HCT116 (cell line): ENCODE measurements at regions not wholly inside any gene's neighbourhood (a gene's known extent, or its start where the extent isn't known, plus 50 kb on each side); places are given as distances from the start of the nearest gene placed in this dataset.

ENCODE experiments used
- ATAC-seq: fragments of 200-7000 bp; cut with Tn5 transposase; 2 replicates; pipeline ENCODE4 v1.9.1; 2020; ENCODE audit warnings: mild to moderate bottlenecking, moderate library complexity
- BruUV-seq: library from RNA; stranded (reverse); fragments of 400-500 nt; replicated peaks from 2 replicates; lab custom pipeline; 2021; lab: Mats Ljungman, UMichigan
- CTCF ChIA-PET: fragments of 300-600 bp; sonication (Branson Sonifier 250); formaldehyde crosslinking; loops from one replicate; lab custom pipeline; 2021; ENCODE audit warnings: antibody characterized with exemption; lab: Charles Lee
- POLR2A ChIA-PET: fragments of 300-600, 350-600 bp; sonication (Branson Sonifier 250); formaldehyde crosslinking; loops from one replicate; lab custom pipeline; 2021; ENCODE audit warnings: antibody characterized with exemption; lab: Charles Lee
- RAD21 ChIA-PET, 2 experiments: fragments of 300-600 bp; sonication (Branson Sonifier 250); formaldehyde crosslinking; loops; one replicate each; lab custom pipeline; 2023; ENCODE audit warnings: low total read pairs in 2 of 2; ENCODE audit not compliant: uncharacterized antibody in 2 of 2, unreplicated experiment in 2 of 2, low non-redundant PET in 1 of 2; lab: Charles Lee
- DNase-seq: peaks from one replicate; pipeline ENCODE4 v3.0.0-alpha.2; 2010; ENCODE audit warnings: low read depth, low spot score
- H2AFZ ChIP-seq: fragments of 200-600 bp; shearing (Covaris generic), sonication (generic); 2 replicates; pipeline ENCODE4 v1.6.1; 2017; ENCODE audit warnings: low read depth, mixed run types, mixed read lengths, antibody characterized with exemption, low read length; ENCODE audit not compliant: poor library complexity, severe bottlenecking
- H3K27ac ChIP-seq: 2 replicates; pipeline ENCODE4 v1.5.1; 2012; ENCODE audit warnings: low read depth, low read length
- H3K27me3 ChIP-seq: fragments of 200-600 bp; sonication (generic); 2 replicates; pipeline ENCODE4 v1.6.1; 2016; ENCODE audit warnings: mixed run types, low read length, mixed read lengths; ENCODE audit not compliant: insufficient read depth
- H3K36me3 ChIP-seq, 2 experiments: fragments of 200-500 bp in 1 of 2; fragments of 200-600 bp in 1 of 2; sonication (Bioruptor generic) in 1 of 2; sonication (generic) in 1 of 2; 2 replicates each; pipeline versions ENCODE4 v1.5.1 to v1.6.1; 2014 to 2016; ENCODE audit warnings: low read length in 2 of 2, inconsistent platforms in 1 of 2, mixed read lengths in 1 of 2, mixed run types in 1 of 2; ENCODE audit not compliant: insufficient read depth in 2 of 2, control insufficient read depth in 1 of 2
- H3K4me1 ChIP-seq, 2 experiments: fragments of 200-600 bp in 1 of 2; sonication (generic) in 1 of 2; 2 replicates each; pipeline versions ENCODE4 v1.5.1 to v1.6.1; 2012 to 2017; ENCODE audit warnings: low read length in 2 of 2, inconsistent platforms in 1 of 2, mild to moderate bottlenecking in 1 of 2, mixed read lengths in 1 of 2, mixed run types in 1 of 2, moderate library complexity in 1 of 2; ENCODE audit not compliant: insufficient read depth in 2 of 2, control insufficient read depth in 1 of 2
- H3K4me2 ChIP-seq: fragments of 200-600 bp; sonication (generic); 2 replicates; pipeline ENCODE4 v1.6.1; 2017; ENCODE audit warnings: mixed run types, low read length, mixed read lengths
- H3K4me3 ChIP-seq, 2 experiments: fragments of 200-600 bp in 1 of 2; sonication (generic) in 1 of 2; replicated peaks in 1 of 2; 2 replicates each; pipeline ENCODE4 v1.5.1; 2011 to 2016; ENCODE audit warnings: low read length in 2 of 2, control low read depth in 1 of 2, low read depth in 1 of 2, mild to moderate bottlenecking in 1 of 2, mixed read lengths in 1 of 2, mixed run types in 1 of 2
- H3K79me2 ChIP-seq: fragments of 200-600 bp; sonication (generic); 2 replicates; pipeline ENCODE4 v1.6.1; 2017; ENCODE audit warnings: mild to moderate bottlenecking, mixed run types, low read length, moderate library complexity, mixed read lengths; ENCODE audit not compliant: insufficient read depth
- H3K9ac ChIP-seq: fragments of 200-600 bp; sonication (generic); 2 replicates; pipeline ENCODE4 v1.6.1; 2016; ENCODE audit warnings: low read length, mixed read lengths
- H3K9me2 ChIP-seq: fragments of 200-600 bp; sonication (generic), shearing (Covaris generic); 2 replicates; pipeline ENCODE4 v1.6.1; 2017; ENCODE audit warnings: mixed run types, mild to moderate bottlenecking, moderate library complexity; ENCODE audit not compliant: insufficient read depth
- H3K9me3 ChIP-seq, 2 experiments: fragments of 200-500 bp in 1 of 2; fragments of 200-600 bp in 1 of 2; sonication (Bioruptor generic) in 1 of 2; sonication (generic) in 1 of 2; 2 replicates each; pipeline ENCODE4 v1.6.1; 2014 to 2017; ENCODE audit warnings: low read length in 2 of 2, mixed read lengths in 2 of 2, inconsistent platforms in 1 of 2, low read depth in 1 of 2, mild to moderate bottlenecking in 1 of 2, mixed run types in 1 of 2, moderate library complexity in 1 of 2; ENCODE audit not compliant: control insufficient read depth in 1 of 2, insufficient read depth in 1 of 2
- H4K20me1 ChIP-seq: fragments of 200-600 bp; sonication (generic), shearing (Covaris generic); 2 replicates; pipeline ENCODE4 v1.6.1; 2017; ENCODE audit warnings: mixed run types, mild to moderate bottlenecking, moderate library complexity; ENCODE audit not compliant: insufficient read depth
- CEBPB ChIP-seq: IDR thresholded peaks from 2 replicates; pipeline ENCODE4 v1.6.1; 2012; ENCODE audit warnings: low read depth
- EGR1 ChIP-seq: IDR thresholded peaks from 2 replicates; pipeline ENCODE4 v1.6.1; 2012; ENCODE audit warnings: low read depth
- JUND ChIP-seq: IDR thresholded peaks from 2 replicates; pipeline ENCODE4 v1.6.1; 2012
- POLR2A ChIP-seq: IDR thresholded peaks from 2 replicates; pipeline ENCODE4 v1.7.0; 2011; ENCODE audit warnings: borderline replicate concordance; ENCODE audit not compliant: insufficient read depth, insufficient read length; ENCODE audit errors: extremely low read depth
- intact Hi-C: fragments of 100-400 bp; cut with micrococcal nuclease; formaldehyde crosslinking; loops from 2 replicates; pipeline ENCODE4 v1.10.0; 2022
- TF ChIP-seq, protein P1 (sequence below), 3 experiments: fragments of 200-600 bp in 1 of 3; sonication (generic) in 1 of 3; IDR thresholded peaks in 2 of 3; conservative IDR thresholded peaks in 1 of 3; 2 replicates each; pipeline ENCODE4 v1.5.1; 2012 to 2017; ENCODE audit warnings: low read depth in 2 of 3, low read length in 2 of 3, antibody characterized with exemption in 1 of 3, borderline replicate concordance in 1 of 3, control low read depth in 1 of 3, mild to moderate bottlenecking in 1 of 3, mixed read lengths in 1 of 3, mixed run types in 1 of 3, moderate library complexity in 1 of 3; ENCODE audit not compliant: insufficient read depth in 1 of 3
- TF ChIP-seq, protein P2 (sequence below): IDR thresholded peaks from 2 replicates; pipeline ENCODE4 v1.6.1; 2011; ENCODE audit warnings: mild to moderate bottlenecking, low read length, moderate library complexity; ENCODE audit not compliant: insufficient replicate concordance; ENCODE audit errors: extremely low read depth

DNA sequence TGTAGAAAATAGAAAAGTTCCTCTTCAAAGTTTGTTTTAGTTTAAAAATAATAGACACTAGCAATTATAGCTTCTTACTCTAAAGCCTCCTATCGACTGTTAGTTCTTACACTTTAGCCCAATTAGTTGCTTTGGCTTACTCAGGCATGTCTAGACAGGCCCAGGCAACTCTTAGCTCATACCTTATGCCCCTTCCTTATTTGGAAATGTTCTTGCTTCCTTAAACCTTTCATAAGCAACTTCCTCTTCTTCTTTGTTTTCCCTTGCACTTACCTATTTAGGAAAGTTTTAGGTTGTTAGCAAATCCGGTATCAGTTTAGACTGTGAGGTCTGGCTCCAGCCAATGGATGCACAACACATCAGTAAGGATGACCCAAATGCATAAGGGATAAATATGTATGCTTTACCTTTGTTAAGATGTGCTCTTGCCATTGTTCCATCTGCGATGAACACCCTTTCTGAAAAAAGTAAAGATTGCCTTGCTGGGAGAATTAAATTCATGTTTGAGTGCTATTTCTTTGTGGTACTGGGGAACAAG lies 1277.5 kb upstream of the CNTN5 start:
- Histone ChIP-seq H3K4me2 (no peak overlapping the region), H3K27ac (no peak overlapping the region), H3K4me3 (no peak overlapping the region), H3K79me2 (no peaks in the 10 kb centered on the region), H3K9me2 (no peaks in the 10 kb centered on the region), H3K9me3 (peaks cover 11 to 16% of the 10 kb centered on the region in 2 experiments; a peak in 2 of 4 replicates), H3K27me3 (no peaks in the 10 kb centered on the region), H3K36me3 (no peaks in the 10 kb centered on the region), H3K4me1 (no peaks in the 10 kb centered on the region), H4K20me1 (no peaks in the 10 kb centered on the region), H2AFZ (no peak overlapping the region), H3K9ac (no peak overlapping the region)
- no TSS peak for BruUV-seq
- ChIA-PET CTCF (no interaction called here), POLR2A (no interaction called here), RAD21 (no interaction called here)
- TF ChIP-seq JUND (no peak), CEBPB (no peak), EGR1 (no peak), POLR2A (no peak)
- TF ChIP-seq, protein P1, sequence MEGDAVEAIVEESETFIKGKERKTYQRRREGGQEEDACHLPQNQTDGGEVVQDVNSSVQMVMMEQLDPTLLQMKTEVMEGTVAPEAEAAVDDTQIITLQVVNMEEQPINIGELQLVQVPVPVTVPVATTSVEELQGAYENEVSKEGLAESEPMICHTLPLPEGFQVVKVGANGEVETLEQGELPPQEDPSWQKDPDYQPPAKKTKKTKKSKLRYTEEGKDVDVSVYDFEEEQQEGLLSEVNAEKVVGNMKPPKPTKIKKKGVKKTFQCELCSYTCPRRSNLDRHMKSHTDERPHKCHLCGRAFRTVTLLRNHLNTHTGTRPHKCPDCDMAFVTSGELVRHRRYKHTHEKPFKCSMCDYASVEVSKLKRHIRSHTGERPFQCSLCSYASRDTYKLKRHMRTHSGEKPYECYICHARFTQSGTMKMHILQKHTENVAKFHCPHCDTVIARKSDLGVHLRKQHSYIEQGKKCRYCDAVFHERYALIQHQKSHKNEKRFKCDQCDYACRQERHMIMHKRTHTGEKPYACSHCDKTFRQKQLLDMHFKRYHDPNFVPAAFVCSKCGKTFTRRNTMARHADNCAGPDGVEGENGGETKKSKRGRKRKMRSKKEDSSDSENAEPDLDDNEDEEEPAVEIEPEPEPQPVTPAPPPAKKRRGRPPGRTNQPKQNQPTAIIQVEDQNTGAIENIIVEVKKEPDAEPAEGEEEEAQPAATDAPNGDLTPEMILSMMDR (IDR thresholded peaks at IDR 0.05 in 2 of 3, conservative IDR thresholded peaks at IDR 0.05 in 1 of 3; ENCODE audit: borderline replicate concordance in 1 of 3, insufficient read depth in 1 of 3, low read depth in 2 of 3, low read length in 2 of 3), result no peak
- TF ChIP-seq, protein P2, sequence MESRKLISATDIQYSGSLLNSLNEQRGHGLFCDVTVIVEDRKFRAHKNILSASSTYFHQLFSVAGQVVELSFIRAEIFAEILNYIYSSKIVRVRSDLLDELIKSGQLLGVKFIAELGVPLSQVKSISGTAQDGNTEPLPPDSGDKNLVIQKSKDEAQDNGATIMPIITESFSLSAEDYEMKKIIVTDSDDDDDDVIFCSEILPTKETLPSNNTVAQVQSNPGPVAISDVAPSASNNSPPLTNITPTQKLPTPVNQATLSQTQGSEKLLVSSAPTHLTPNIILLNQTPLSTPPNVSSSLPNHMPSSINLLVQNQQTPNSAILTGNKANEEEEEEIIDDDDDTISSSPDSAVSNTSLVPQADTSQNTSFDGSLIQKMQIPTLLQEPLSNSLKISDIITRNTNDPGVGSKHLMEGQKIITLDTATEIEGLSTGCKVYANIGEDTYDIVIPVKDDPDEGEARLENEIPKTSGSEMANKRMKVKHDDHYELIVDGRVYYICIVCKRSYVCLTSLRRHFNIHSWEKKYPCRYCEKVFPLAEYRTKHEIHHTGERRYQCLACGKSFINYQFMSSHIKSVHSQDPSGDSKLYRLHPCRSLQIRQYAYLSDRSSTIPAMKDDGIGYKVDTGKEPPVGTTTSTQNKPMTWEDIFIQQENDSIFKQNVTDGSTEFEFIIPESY, result no peak
- DNase-seq (no peak), ATAC-seq (no peak)
- intact Hi-C loops, result no loop called here
